GM21381 (cell line): ENCODE measurements at regions not wholly inside any gene's neighbourhood (a gene's known extent, or its start where the extent isn't known, plus 50 kb on each side); places are given as distances from the start of the nearest gene placed in this dataset.

Source experiments
- ATAC-seq: cut with Tn5 transposase; IDR thresholded peaks from one replicate; pipeline ENCODE4 v1.9.1; 2021; ENCODE audit warnings: mild to moderate bottlenecking, moderate library complexity; ENCODE audit not compliant: unreplicated experiment

DNA sequence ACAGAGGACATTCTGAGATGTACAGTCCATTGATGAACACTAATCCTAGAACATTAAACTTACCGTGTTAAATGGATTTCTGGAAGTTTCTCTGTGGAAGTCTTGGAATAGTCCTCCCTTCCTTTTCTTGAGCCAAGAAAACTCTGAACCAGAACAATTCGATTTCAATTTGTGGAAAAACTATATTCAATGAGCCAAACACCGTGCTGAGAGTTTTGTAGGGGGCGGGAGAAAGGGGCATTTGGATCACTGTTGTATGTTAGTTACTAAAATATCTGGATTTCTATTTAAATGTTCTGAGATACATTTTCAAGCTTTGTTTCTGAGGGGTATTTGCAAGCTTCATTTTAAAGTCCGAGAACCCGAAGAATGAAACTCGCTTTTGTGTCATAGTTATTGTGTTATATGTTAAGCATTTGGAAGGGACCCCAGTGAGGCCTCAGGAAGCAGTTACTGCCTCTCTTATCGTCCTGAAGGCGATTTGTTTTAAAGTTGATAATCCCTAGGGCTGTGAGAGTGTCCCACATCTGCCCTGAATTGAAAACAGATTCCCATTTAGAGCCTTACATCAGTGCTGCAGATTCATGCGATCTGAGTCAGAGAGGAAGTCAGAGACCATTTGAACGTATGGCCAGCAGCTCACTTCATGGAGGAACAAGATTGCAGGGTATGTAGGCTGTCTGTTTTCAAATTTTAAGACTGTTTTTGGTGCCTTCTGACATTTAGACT lies 70.8 kb upstream of the SASH1 start:
- ATAC-seq, result no peak

GRCh38 chr6:148272597-148272996 lies 70.0 kb upstream of the SASH1 start:
- ATAC-seq, result no peak

- no peak for ATAC-seq
Measured at GRCh38 chr6:148273962-148274752, 68.5 kb upstream of the SASH1 start.

DNA sequence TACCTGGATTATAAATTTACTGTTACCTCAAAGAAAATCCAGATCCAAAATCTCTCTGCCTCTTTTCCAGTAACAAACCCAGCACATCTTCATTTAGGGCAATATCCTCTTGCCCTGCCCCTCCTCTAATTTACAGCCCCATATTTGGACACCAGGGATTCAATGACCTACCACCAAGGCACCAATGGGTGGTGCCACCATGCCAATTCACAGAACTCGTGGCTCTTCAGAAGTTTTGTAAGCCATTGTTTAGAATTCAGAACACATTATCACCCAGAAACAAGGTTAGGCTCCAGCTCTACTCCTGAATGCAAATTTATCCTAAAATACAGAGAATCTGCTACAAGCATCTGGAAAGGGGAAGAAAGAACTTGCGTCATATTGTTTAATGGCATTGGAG lies 67.8 kb upstream of the SASH1 start:
- ATAC-seq, result no peak

- no peak for ATAC-seq
Measured at GRCh38 chr6:148285205-148285604, 57.4 kb upstream of the SASH1 start.

DNA sequence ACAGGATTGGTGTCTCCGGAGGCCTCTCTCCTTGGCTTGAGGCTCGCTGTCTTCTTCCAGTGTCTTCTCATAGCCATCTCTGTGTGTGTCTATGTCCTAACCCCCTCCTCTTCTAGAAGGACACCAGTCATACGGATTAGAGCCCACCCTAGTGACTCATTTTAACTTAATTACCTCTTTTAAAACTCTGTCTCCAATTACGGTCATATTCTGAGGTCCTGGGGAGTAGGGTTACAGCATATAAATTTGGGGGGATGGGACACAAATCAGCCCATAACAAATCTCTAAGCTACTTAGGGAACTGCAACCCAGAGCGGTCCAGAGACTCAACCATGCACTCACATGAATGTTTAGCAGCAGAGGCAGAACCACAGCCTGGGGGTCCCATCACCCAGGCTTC lies 56.1 kb upstream of the SASH1 start:
- no peak for ATAC-seq

GRCh38 chr6:148287623-148288333 lies 54.9 kb upstream of the SASH1 start:
- no peak for ATAC-seq

- ATAC-seq, result no peak
Measured at GRCh38 chr6:148288541-148288940, 54.1 kb upstream of the SASH1 start.

GRCh38 chr6:148289153-148289552 lies 53.5 kb upstream of the SASH1 start:
- no peak for ATAC-seq

DNA sequence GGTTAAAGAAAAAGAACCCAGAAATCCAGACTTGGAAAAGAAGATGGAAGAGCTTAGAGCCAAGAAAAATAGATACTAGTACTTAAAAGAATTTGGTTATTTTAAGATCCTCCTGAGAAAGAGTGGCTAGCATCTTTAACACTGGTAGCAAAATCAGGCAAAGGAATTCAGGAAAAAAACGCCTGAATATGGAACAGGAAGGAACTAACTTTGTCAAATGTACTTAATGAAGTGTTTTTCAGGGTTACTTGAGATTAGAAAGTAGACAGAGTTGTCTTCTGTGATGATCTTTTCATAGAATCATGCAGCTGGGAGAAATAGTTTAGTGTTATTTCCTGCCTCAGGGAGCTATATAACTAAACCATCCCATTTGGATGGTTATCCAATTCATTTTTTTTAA lies 50.8 kb upstream of the SASH1 start:
- no peak for ATAC-seq
